Spleen (tissue), 7 donors: ENCODE measurements at regions not wholly inside any gene's neighbourhood (a gene's known extent, or its start where the extent isn't known, plus 50 kb on each side); places are given as distances from the start of the nearest gene placed in this dataset.

ENCODE experiments used
- POLR2A ChIP-seq, 3 donors: fragments of 450-650 bp; IDR thresholded peaks; one replicate each; pipeline ENCODE4 v1.5.1; 2017; ENCODE audit warnings: antibody characterized with exemption in 3 of 3, mild to moderate bottlenecking in 1 of 3
- POLR2AphosphoS5 ChIP-seq, 3 donors: sonication (generic); formaldehyde crosslinking; IDR thresholded peaks; one replicate each; pipeline ENCODE4 v1.5.1; 2017; ENCODE audit warnings: antibody characterized with exemption in 3 of 3
- TF ChIP-seq, protein P1 (sequence below), 11 experiments: fragments of 200-600 bp in 7 of 11; fragments of 450-650 bp in 4 of 11; sonication (generic) in 4 of 11; IDR thresholded peaks in 8 of 11; conservative IDR thresholded peaks in 3 of 11; 1 replicate in 7 of 11; 2 replicates in 4 of 11; pipeline versions ENCODE4 v1.4.0 to v1.8.0; 2016 to 2021; ENCODE audit warnings: antibody characterized with exemption in 11 of 11, inconsistent platforms in 4 of 11, mild to moderate bottlenecking in 1 of 11
- donor health status: DM: no; HTN: no; CAD: no; lungs with moderate emphysema.
- donor health status: DM: no; HTN: no; CAD: no.
- donor health status: DM: no; HTN: no; CAD: no.

DNA sequence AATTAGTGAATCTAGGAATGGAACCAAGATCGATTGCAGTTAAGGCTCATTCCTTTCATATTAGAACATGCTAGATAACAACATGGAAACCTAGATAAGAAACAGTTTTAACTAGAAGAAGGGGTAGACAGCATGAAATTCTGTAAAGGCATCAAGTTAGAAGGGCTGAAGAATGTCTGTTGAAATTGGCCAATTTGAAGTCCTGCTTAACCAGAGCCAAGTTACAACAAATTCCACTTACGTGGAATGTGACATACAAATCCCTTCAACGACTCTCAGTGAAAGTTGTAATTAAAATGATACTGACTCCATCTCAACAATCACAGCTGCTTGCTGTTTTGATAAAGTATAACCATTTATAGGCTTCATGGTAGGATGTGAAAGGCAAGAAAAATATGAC, 1065.7 kb downstream of the DNAJB9 start:
- TF ChIP-seq, protein P1, sequence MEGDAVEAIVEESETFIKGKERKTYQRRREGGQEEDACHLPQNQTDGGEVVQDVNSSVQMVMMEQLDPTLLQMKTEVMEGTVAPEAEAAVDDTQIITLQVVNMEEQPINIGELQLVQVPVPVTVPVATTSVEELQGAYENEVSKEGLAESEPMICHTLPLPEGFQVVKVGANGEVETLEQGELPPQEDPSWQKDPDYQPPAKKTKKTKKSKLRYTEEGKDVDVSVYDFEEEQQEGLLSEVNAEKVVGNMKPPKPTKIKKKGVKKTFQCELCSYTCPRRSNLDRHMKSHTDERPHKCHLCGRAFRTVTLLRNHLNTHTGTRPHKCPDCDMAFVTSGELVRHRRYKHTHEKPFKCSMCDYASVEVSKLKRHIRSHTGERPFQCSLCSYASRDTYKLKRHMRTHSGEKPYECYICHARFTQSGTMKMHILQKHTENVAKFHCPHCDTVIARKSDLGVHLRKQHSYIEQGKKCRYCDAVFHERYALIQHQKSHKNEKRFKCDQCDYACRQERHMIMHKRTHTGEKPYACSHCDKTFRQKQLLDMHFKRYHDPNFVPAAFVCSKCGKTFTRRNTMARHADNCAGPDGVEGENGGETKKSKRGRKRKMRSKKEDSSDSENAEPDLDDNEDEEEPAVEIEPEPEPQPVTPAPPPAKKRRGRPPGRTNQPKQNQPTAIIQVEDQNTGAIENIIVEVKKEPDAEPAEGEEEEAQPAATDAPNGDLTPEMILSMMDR (IDR thresholded peaks at IDR 0.05 in 8 of 11, conservative IDR thresholded peaks at IDR 0.05 in 3 of 11): no peak
- TF ChIP-seq POLR2A (IDR thresholded peaks at IDR 0.05) (no peak), POLR2AphosphoS5 (IDR thresholded peaks at IDR 0.05) (no peak)
